HCT116 (cell line): ENCODE measurements at regions not wholly inside any gene's neighbourhood (a gene's known extent, or its start where the extent isn't known, plus 50 kb on each side); places are given as distances from the start of the nearest gene placed in this dataset.

Experiments
- ATF3 ChIP-seq: IDR thresholded peaks from 2 replicates; pipeline ENCODE4 v1.6.1; 2012
- CTCF ChIP-seq, 3 experiments: fragments of 200-600 bp in 1 of 3; sonication (generic) in 1 of 3; IDR thresholded peaks in 2 of 3; conservative IDR thresholded peaks in 1 of 3; 2 replicates each; pipeline ENCODE4 v1.5.1; 2012 to 2017; ENCODE audit warnings: low read depth in 2 of 3, low read length in 2 of 3, antibody characterized with exemption in 1 of 3, borderline replicate concordance in 1 of 3, control low read depth in 1 of 3, mild to moderate bottlenecking in 1 of 3, mixed read lengths in 1 of 3, mixed run types in 1 of 3, moderate library complexity in 1 of 3; ENCODE audit not compliant: insufficient read depth in 1 of 3
- EGR1 ChIP-seq: IDR thresholded peaks from 2 replicates; pipeline ENCODE4 v1.6.1; 2012; ENCODE audit warnings: low read depth
- ELF1 ChIP-seq: IDR thresholded peaks from 2 replicates; pipeline ENCODE4 v1.6.1; 2012; ENCODE audit warnings: low read depth, borderline replicate concordance
- EZH2 ChIP-seq: fragments of 200-600 bp; sonication (generic); IDR thresholded peaks from 2 replicates; pipeline ENCODE4 v1.6.1; 2017; ENCODE audit warnings: antibody characterized with exemption, mixed run types
- JUND ChIP-seq: IDR thresholded peaks from 2 replicates; pipeline ENCODE4 v1.6.1; 2012
- MAX ChIP-seq: IDR thresholded peaks from 2 replicates; pipeline ENCODE4 v1.6.1; 2012
- POLR2A ChIP-seq: IDR thresholded peaks from 2 replicates; pipeline ENCODE4 v1.7.0; 2011; ENCODE audit warnings: borderline replicate concordance; ENCODE audit not compliant: insufficient read depth, insufficient read length; ENCODE audit errors: extremely low read depth
- YY1 ChIP-seq: IDR thresholded peaks from 2 replicates; pipeline ENCODE4 v1.6.1; 2011; ENCODE audit warnings: low read length, low read depth, moderate library complexity, mild to moderate bottlenecking; ENCODE audit not compliant: insufficient replicate concordance; ENCODE audit errors: extremely low read depth
- ZFX ChIP-seq: fragments of 450-650 bp; IDR thresholded peaks from 2 replicates; pipeline ENCODE4 v1.6.1; 2017
- ZNF274 ChIP-seq: fragments of 200-500 bp; sonication (Bioruptor generic); IDR thresholded peaks from 2 replicates; pipeline ENCODE4 v1.6.1; 2014; ENCODE audit warnings: mild to moderate bottlenecking, low read depth, low read length, inconsistent platforms

GRCh38 chr12:128004383-128004938, 262.5 kb upstream of the TMEM132C start:
- no peak for TF ChIP-seq EZH2
- no peak for TF ChIP-seq CTCF (IDR thresholded peaks at IDR 0.05 in 2 of 3, conservative IDR thresholded peaks at IDR 0.05 in 1 of 3; ENCODE audit: borderline replicate concordance in 1 of 3, insufficient read depth in 1 of 3, low read depth in 2 of 3, low read length in 2 of 3)
- TF ChIP-seq ZNF274 = no peak
- no peak for TF ChIP-seq JUND
- TF ChIP-seq POLR2A = no peak
- no peak for TF ChIP-seq MAX
- no peak for TF ChIP-seq YY1
- TF ChIP-seq ELF1 = no peak
- TF ChIP-seq ATF3 = no peak
- no peak for TF ChIP-seq ZFX
- no peak for TF ChIP-seq EGR1
